ENCODE measurements at regions not wholly inside any gene's neighbourhood (a gene's known extent, or its start where the extent isn't known, plus 50 kb on each side); places are given as distances from the start of the nearest gene placed in this dataset.
"Not testable (repeated sequence)": the region's sequence is repeated elsewhere in the genome, so short reads cannot be mapped to it uniquely, and the experiment has no call there.

- not testable (repeated sequence) for DNase-seq
Observed at GRCh38 chr2:90322982-90323381, 1631.5 kb downstream of the RPIA start.

GRCh38 chr2:90323612-90324558 lies 1632.4 kb downstream of the RPIA start:
- not testable (repeated sequence) for DNase-seq

GRCh38 chr2:90324672-90325071 lies 1633.2 kb downstream of the RPIA start:
- not testable (repeated sequence) for DNase-seq

GRCh38 chr2:90325796-90326353 lies 1634.4 kb downstream of the RPIA start:
- DNase-seq: not testable (repeated sequence)

GRCh38 chr2:90355546-90355945 lies 1664.1 kb downstream of the RPIA start:
- not testable (repeated sequence) for DNase-seq

GRCh38 chr2:90359344-90359743 lies 1667.9 kb downstream of the RPIA start:
- not testable (repeated sequence) for DNase-seq

GRCh38 chr2:90359887-90360730 lies 1668.6 kb downstream of the RPIA start:
- not testable (repeated sequence) for DNase-seq

- DNase-seq: not testable (repeated sequence)
Observed at GRCh38 chr2:90360731-90361035, 1669.2 kb downstream of the RPIA start.

Data from activated CD4-positive, alpha-beta T cell treated with anti-CD3 and anti-CD28 coated beads for 4 hours (primary cell).